ENCODE measurements at regions not wholly inside any gene's neighbourhood (a gene's known extent, or its start where the extent isn't known, plus 50 kb on each side); places are given as distances from the start of the nearest gene placed in this dataset.

DNA sequence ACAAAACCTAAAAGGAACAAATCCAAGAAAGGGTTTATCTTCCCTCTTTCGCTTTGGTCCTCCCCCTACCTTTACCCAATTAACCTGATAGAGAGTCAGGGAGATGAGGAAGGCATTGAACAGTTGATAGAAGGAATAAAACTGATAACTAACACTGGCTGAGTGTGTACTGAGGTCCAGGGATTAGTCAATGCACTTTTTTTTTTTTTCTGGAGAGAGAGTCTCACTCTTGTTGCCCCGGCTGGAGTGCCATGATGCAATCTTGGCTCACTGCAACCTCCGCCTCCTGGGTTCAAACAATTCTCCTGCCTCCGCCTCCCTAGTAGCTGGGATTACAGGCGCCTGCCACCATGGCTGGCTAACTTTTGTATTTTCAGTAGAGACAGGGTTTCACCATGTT is 250.2 kb upstream of the CWC22 start:
- no peak for DNase-seq (ENCODE audit: low read depth in 1 of 2, low spot score in 1 of 2)
- Histone ChIP-seq H3K27me3 (ENCODE audit: insufficient read depth, poor library complexity, severe bottlenecking) (no peaks in the 10 kb centered on the region), H3K27ac (replicated peaks) (no peak overlapping the region), H3K4me3 (replicated peaks; ENCODE audit: insufficient read depth, low read length) (no peak overlapping the region)
- TF ChIP-seq SPI1 (IDR thresholded peaks at IDR 0.05; ENCODE audit: borderline replicate concordance, low read depth): no peak
- TF ChIP-seq POLR2AphosphoS5 (IDR thresholded peaks at IDR 0.05; ENCODE audit: low read depth): no peak
- no peak for TF ChIP-seq GABPA (IDR thresholded peaks at IDR 0.05; ENCODE audit: low read depth)
- TF ChIP-seq, protein P1, sequence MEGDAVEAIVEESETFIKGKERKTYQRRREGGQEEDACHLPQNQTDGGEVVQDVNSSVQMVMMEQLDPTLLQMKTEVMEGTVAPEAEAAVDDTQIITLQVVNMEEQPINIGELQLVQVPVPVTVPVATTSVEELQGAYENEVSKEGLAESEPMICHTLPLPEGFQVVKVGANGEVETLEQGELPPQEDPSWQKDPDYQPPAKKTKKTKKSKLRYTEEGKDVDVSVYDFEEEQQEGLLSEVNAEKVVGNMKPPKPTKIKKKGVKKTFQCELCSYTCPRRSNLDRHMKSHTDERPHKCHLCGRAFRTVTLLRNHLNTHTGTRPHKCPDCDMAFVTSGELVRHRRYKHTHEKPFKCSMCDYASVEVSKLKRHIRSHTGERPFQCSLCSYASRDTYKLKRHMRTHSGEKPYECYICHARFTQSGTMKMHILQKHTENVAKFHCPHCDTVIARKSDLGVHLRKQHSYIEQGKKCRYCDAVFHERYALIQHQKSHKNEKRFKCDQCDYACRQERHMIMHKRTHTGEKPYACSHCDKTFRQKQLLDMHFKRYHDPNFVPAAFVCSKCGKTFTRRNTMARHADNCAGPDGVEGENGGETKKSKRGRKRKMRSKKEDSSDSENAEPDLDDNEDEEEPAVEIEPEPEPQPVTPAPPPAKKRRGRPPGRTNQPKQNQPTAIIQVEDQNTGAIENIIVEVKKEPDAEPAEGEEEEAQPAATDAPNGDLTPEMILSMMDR (IDR thresholded peaks at IDR 0.05; ENCODE audit: insufficient read depth, low read length): no peak
- TF ChIP-seq, protein P2, sequence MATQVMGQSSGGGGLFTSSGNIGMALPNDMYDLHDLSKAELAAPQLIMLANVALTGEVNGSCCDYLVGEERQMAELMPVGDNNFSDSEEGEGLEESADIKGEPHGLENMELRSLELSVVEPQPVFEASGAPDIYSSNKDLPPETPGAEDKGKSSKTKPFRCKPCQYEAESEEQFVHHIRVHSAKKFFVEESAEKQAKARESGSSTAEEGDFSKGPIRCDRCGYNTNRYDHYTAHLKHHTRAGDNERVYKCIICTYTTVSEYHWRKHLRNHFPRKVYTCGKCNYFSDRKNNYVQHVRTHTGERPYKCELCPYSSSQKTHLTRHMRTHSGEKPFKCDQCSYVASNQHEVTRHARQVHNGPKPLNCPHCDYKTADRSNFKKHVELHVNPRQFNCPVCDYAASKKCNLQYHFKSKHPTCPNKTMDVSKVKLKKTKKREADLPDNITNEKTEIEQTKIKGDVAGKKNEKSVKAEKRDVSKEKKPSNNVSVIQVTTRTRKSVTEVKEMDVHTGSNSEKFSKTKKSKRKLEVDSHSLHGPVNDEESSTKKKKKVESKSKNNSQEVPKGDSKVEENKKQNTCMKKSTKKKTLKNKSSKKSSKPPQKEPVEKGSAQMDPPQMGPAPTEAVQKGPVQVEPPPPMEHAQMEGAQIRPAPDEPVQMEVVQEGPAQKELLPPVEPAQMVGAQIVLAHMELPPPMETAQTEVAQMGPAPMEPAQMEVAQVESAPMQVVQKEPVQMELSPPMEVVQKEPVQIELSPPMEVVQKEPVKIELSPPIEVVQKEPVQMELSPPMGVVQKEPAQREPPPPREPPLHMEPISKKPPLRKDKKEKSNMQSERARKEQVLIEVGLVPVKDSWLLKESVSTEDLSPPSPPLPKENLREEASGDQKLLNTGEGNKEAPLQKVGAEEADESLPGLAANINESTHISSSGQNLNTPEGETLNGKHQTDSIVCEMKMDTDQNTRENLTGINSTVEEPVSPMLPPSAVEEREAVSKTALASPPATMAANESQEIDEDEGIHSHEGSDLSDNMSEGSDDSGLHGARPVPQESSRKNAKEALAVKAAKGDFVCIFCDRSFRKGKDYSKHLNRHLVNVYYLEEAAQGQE (IDR thresholded peaks at IDR 0.05; ENCODE audit: insufficient replicate concordance, low read depth): no peak

DNA sequence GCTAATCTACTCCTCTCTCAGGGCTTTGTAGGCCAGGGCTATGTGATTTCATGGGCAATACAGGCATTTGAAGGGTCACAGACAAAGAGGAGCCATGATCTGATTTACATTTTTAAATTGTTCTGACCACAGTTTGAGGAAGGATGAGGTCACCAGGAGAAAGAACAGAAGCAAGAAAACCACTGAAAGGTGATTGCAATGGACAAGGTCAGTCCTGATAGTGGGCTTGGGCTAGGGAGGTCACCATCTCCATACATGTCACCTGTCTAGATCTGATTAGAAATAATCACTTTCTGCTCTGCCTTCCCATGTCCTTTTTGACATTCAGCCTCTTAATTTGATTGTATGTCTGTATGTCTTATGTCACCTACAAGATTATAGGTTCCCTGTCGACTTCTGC is 248.9 kb upstream of the CWC22 start:
- H3K27me3 ChIP-seq (ENCODE audit: insufficient read depth, poor library complexity, severe bottlenecking): no peaks in the 10 kb centered on the region
- DNase-seq (ENCODE audit: low read depth in 1 of 2, low spot score in 1 of 2): no peak
- H3K4me3 ChIP-seq (replicated peaks; ENCODE audit: insufficient read depth, low read length): no peak overlapping the region
- TF ChIP-seq SPI1 (IDR thresholded peaks at IDR 0.05; ENCODE audit: borderline replicate concordance, low read depth) (no peak), POLR2AphosphoS5 (IDR thresholded peaks at IDR 0.05; ENCODE audit: low read depth) (no peak), GABPA (IDR thresholded peaks at IDR 0.05; ENCODE audit: low read depth) (no peak)
- TF ChIP-seq, protein P2 (IDR thresholded peaks at IDR 0.05; ENCODE audit: insufficient replicate concordance, low read depth): no peak
- TF ChIP-seq, protein P1 (IDR thresholded peaks at IDR 0.05; ENCODE audit: insufficient read depth, low read length): no peak
- H3K27ac ChIP-seq (replicated peaks): no peak overlapping the region

DNA sequence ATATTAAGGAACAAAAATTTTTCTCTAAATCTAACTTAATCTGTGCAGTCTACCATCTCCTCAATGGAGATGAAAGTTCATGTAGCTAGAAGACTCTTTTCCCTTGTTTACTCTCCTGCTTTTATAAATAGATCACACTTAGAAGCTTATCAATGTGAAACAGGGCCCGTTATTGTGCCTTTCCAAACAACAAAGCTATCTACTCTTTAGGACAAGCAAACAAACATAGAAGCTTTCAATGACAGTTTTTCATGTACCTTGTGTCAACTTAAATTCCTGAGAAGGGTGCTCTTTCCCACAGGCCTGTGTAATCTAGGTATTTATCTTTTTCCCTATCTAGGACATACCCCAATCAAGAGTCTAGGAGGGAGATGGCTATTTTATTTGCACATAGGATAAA is 247.8 kb upstream of the CWC22 start:
- Histone ChIP-seq H3K27me3 (ENCODE audit: insufficient read depth, poor library complexity, severe bottlenecking) (no peaks in the 10 kb centered on the region), H3K27ac (replicated peaks) (no peak overlapping the region), H3K4me3 (replicated peaks; ENCODE audit: insufficient read depth, low read length) (no peak overlapping the region)
- TF ChIP-seq GABPA (IDR thresholded peaks at IDR 0.05; ENCODE audit: low read depth) (no peak), SPI1 (IDR thresholded peaks at IDR 0.05; ENCODE audit: borderline replicate concordance, low read depth) (no peak), POLR2AphosphoS5 (IDR thresholded peaks at IDR 0.05; ENCODE audit: low read depth) (no peak)
- TF ChIP-seq, protein P2 (IDR thresholded peaks at IDR 0.05; ENCODE audit: insufficient replicate concordance, low read depth): no peak
- TF ChIP-seq, protein P1 (IDR thresholded peaks at IDR 0.05; ENCODE audit: insufficient read depth, low read length): no peak
- no peak for DNase-seq (ENCODE audit: low read depth in 1 of 2, low spot score in 1 of 2)
